A549 (cell line): ENCODE measurements at regions not wholly inside any gene's neighbourhood (a gene's known extent, or its start where the extent isn't known, plus 50 kb on each side); places are given as distances from the start of the nearest gene placed in this dataset.

Experiments
- CBX2 ChIP-seq: fragments of 200-600 bp; sonication (generic); IDR thresholded peaks from 2 replicates; pipeline ENCODE4 v1.6.1; 2016; ENCODE audit warnings: low read depth, mild to moderate bottlenecking, borderline replicate concordance
- CBX8 ChIP-seq: fragments of 200-600 bp; sonication (generic); IDR thresholded peaks from 2 replicates; pipeline ENCODE4 v1.6.1; 2016
- E2F6 ChIP-seq: IDR thresholded peaks from 2 replicates; pipeline ENCODE4 v1.6.1; 2012; ENCODE audit warnings: low read depth, borderline replicate concordance
- MAX ChIP-seq: IDR thresholded peaks from 2 replicates; pipeline ENCODE4 v1.6.1; 2012
- NR3C1 ChIP-seq: fragments of >200 bp; sonication (Bioruptor Twin); formaldehyde crosslinking; IDR thresholded peaks from 3 replicates; pipeline ENCODE4 v1.6.1; 2017
- POLR2AphosphoS2 ChIP-seq: conservative IDR thresholded peaks from 2 replicates; pipeline ENCODE4 v1.6.1; 2012; ENCODE audit warnings: low read length, improper control_type of control experiment, inconsistent platforms
- RCOR1 ChIP-seq: fragments of 150-350 bp; IDR thresholded peaks from 2 replicates; pipeline ENCODE4 v1.6.1; 2014; ENCODE audit warnings: antibody characterized with exemption, low read length, low read depth
- RFX5 ChIP-seq: fragments of 450-650 bp; IDR thresholded peaks from 2 replicates; pipeline ENCODE4 v1.7.1; 2014; ENCODE audit warnings: antibody characterized with exemption, mild to moderate bottlenecking, moderate library complexity
- ZFP36 ChIP-seq: fragments of 450-650 bp; IDR thresholded peaks from 2 replicates; pipeline ENCODE4 v1.6.1; 2014; ENCODE audit warnings: borderline replicate concordance; ENCODE audit not compliant: partially characterized antibody
- TF ChIP-seq, protein P1 (sequence below): fragments of >200 bp; sonication (Bioruptor Twin); formaldehyde crosslinking; IDR thresholded peaks from 3 replicates; pipeline ENCODE4 v1.5.1; 2016
- TF ChIP-seq, protein P2 (sequence below): fragments of 450-650 bp; IDR thresholded peaks from 2 replicates; pipeline ENCODE4 v1.6.1; 2014; ENCODE audit warnings: antibody characterized with exemption

DNA sequence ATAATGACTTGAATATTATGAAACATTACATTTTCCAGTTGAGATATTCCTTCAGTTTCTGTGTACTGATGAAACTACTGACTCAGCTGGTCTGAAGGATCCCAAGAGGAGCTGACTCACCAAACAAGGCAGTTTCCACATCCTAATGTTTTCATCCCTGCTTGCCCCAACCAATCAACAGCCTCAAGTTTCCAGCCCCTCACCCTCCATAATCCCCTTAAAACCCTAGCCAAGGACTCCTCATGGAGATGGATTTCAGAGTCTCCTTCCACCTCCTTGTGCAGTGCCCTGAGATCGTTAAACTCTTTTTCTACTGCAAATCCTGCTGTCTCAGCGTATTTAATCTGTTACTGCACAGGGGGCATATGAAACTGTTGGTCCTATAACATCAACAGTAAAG, 83.1 kb upstream of the HAO2 start:
- TF ChIP-seq, protein P1, sequence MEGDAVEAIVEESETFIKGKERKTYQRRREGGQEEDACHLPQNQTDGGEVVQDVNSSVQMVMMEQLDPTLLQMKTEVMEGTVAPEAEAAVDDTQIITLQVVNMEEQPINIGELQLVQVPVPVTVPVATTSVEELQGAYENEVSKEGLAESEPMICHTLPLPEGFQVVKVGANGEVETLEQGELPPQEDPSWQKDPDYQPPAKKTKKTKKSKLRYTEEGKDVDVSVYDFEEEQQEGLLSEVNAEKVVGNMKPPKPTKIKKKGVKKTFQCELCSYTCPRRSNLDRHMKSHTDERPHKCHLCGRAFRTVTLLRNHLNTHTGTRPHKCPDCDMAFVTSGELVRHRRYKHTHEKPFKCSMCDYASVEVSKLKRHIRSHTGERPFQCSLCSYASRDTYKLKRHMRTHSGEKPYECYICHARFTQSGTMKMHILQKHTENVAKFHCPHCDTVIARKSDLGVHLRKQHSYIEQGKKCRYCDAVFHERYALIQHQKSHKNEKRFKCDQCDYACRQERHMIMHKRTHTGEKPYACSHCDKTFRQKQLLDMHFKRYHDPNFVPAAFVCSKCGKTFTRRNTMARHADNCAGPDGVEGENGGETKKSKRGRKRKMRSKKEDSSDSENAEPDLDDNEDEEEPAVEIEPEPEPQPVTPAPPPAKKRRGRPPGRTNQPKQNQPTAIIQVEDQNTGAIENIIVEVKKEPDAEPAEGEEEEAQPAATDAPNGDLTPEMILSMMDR = no peak
- no peak for TF ChIP-seq MAX
- TF ChIP-seq POLR2AphosphoS2 = no peak
- TF ChIP-seq RFX5 = no peak
- TF ChIP-seq RCOR1 = no peak
- TF ChIP-seq CBX8 = no peak
- no peak for TF ChIP-seq E2F6
- TF ChIP-seq, protein P2, sequence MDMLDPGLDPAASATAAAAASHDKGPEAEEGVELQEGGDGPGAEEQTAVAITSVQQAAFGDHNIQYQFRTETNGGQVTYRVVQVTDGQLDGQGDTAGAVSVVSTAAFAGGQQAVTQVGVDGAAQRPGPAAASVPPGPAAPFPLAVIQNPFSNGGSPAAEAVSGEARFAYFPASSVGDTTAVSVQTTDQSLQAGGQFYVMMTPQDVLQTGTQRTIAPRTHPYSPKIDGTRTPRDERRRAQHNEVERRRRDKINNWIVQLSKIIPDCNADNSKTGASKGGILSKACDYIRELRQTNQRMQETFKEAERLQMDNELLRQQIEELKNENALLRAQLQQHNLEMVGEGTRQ = no peak
- TF ChIP-seq CBX2 = no peak
- TF ChIP-seq NR3C1 = no peak
- no peak for TF ChIP-seq ZFP36
